Chondrocyte (in vitro differentiated cells): ENCODE measurements at regions not wholly inside any gene's neighbourhood (a gene's known extent, or its start where the extent isn't known, plus 50 kb on each side); places are given as distances from the start of the nearest gene placed in this dataset.

Source experiments
- DNase-seq: peaks from one replicate; pipeline ENCODE4 v3.0.0; 2021; ENCODE audit warnings: mixed read lengths, low spot score
- H3K27ac Mint-ChIP-seq: one replicate; pipeline ENCODE4 v1.8.0; 2021; ENCODE audit warnings: mild to moderate bottlenecking, moderate library complexity, mixed read lengths; ENCODE audit not compliant: unreplicated experiment
- H3K27me3 Mint-ChIP-seq: 2 replicates; pipeline ENCODE4 v1.8.0; 2021; ENCODE audit warnings: low read depth, mixed read lengths
- H3K36me3 Mint-ChIP-seq: 2 replicates; pipeline ENCODE4 v1.8.0; 2021; ENCODE audit warnings: low read depth, mixed read lengths
- H3K4me1 Mint-ChIP-seq: 2 replicates; pipeline ENCODE4 v1.8.0; 2021; ENCODE audit warnings: low read depth, mild to moderate bottlenecking, mixed read lengths
- H3K4me3 Mint-ChIP-seq: one replicate; pipeline ENCODE4 v1.8.0; 2021; ENCODE audit warnings: mild to moderate bottlenecking, moderate library complexity, mixed read lengths; ENCODE audit not compliant: unreplicated experiment
- H3K9me3 Mint-ChIP-seq: 2 replicates; pipeline ENCODE4 v1.8.0; 2021; ENCODE audit warnings: low read depth, mixed read lengths
- TF ChIP-seq, protein P1 (sequence below): fragments of 200-600 bp; sonication (generic); IDR thresholded peaks from 2 replicates; pipeline ENCODE4 v1.5.0; 2021; ENCODE audit warnings: antibody characterized with exemption, mild to moderate bottlenecking, moderate library complexity

DNA sequence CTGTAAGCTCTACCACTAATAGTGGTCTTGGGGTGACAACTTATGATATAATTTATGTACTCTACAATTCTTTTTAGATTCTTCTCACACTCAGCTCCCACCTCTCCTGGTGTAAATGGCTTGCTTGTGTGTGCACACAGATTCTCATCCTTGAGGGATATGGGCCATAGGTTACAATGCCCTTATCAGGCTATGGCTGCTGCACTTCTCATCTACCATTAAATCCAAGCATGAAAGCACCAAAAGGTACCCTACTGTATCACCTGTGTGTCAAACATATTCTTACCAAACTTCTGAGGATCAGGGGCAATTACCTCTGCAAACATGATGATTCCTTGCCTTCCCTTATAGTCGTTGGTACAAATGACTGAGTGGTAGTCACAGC is 891.9 kb downstream of the SQOR start:
- Mint-ChIP-seq H3K4me3 (no peak overlapping the region), H3K4me1 (no peaks in the 10 kb centered on the region), H3K9me3 (peaks cover 8% of the 10 kb centered on the region), H3K27ac (no peak overlapping the region), H3K27me3 (no peaks in the 10 kb centered on the region), H3K36me3 (no peaks in the 10 kb centered on the region)
- TF ChIP-seq, protein P1, sequence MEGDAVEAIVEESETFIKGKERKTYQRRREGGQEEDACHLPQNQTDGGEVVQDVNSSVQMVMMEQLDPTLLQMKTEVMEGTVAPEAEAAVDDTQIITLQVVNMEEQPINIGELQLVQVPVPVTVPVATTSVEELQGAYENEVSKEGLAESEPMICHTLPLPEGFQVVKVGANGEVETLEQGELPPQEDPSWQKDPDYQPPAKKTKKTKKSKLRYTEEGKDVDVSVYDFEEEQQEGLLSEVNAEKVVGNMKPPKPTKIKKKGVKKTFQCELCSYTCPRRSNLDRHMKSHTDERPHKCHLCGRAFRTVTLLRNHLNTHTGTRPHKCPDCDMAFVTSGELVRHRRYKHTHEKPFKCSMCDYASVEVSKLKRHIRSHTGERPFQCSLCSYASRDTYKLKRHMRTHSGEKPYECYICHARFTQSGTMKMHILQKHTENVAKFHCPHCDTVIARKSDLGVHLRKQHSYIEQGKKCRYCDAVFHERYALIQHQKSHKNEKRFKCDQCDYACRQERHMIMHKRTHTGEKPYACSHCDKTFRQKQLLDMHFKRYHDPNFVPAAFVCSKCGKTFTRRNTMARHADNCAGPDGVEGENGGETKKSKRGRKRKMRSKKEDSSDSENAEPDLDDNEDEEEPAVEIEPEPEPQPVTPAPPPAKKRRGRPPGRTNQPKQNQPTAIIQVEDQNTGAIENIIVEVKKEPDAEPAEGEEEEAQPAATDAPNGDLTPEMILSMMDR, result no peak
- no peak for DNase-seq

- Mint-ChIP-seq H3K27ac (no peak overlapping the region), H3K4me1 (no peaks in the 10 kb centered on the region), H3K36me3 (no peaks in the 10 kb centered on the region), H3K9me3 (peaks cover 27% of the 10 kb centered on the region), H3K4me3 (no peak overlapping the region), H3K27me3 (no peaks in the 10 kb centered on the region)
- DNase-seq, result no peak
- TF ChIP-seq, protein P1, result no peak
These were observed 908.8 kb downstream of the SQOR start for GRCh38 chr15:46543626-46544025.

GRCh38 chr15:46548989-46549388 is 914.2 kb downstream of the SQOR start:
- Mint-ChIP-seq H3K9me3 (peaks cover 17% of the 10 kb centered on the region), H3K4me1 (no peaks in the 10 kb centered on the region), H3K4me3 (no peak overlapping the region), H3K27ac (no peak overlapping the region), H3K36me3 (no peaks in the 10 kb centered on the region), H3K27me3 (no peaks in the 10 kb centered on the region)
- DNase-seq, result no peak
- TF ChIP-seq, protein P1, result no peak

- no peak for DNase-seq
- Mint-ChIP-seq H3K9me3 (peaks cover 17% of the 10 kb centered on the region), H3K27ac (no peak overlapping the region), H3K4me1 (no peaks in the 10 kb centered on the region), H3K36me3 (no peaks in the 10 kb centered on the region), H3K27me3 (no peaks in the 10 kb centered on the region), H3K4me3 (no peak overlapping the region)
- TF ChIP-seq, protein P1, result no peak
These were observed 917.5 kb downstream of the SQOR start for GRCh38 chr15:46552316-46552715.

DNA sequence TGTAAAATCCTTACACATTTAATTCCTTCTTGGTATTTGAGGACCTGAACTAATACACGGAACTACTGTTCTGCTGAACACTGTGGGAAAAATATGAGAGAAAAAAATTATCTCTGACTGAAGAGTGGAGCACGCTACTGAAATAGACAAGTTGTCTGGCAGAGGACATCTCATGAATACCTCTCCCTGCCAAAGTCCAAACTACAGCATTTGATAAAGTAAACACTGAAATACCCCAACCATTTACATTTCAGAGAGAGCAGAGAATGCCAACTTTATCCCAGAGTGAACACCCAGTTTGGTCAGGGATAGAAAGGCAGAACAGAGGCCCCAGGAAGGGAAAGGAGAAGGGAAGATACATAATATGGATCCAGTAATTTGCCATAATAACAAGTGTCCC is 920.7 kb downstream of the SQOR start:
- no peak for DNase-seq
- Mint-ChIP-seq H3K27me3 (no peaks in the 10 kb centered on the region), H3K4me1 (no peaks in the 10 kb centered on the region), H3K4me3 (no peak overlapping the region), H3K27ac (no peak overlapping the region), H3K36me3 (no peaks in the 10 kb centered on the region), H3K9me3 (peaks cover 8% of the 10 kb centered on the region)
- TF ChIP-seq, protein P1, result no peak
